ENCODE measurements at regions not wholly inside any gene's neighbourhood (a gene's known extent, or its start where the extent isn't known, plus 50 kb on each side); places are given as distances from the start of the nearest gene placed in this dataset.

GRCh38 chr1:98032958-98033357 lies 112.1 kb upstream of the DPYD start:
- no peaks in the 10 kb centered on the region for H3K9me3 ChIP-seq (ENCODE audit: control insufficient read depth in 2 of 3, insufficient read depth in 1 of 3, low read length in 3 of 3)
- H3K4me1 ChIP-seq (ENCODE audit: control insufficient read depth in 2 of 3, insufficient read depth in 2 of 3, low read depth in 1 of 3, low read length in 3 of 3): no peaks in the 10 kb centered on the region
- H3K9ac ChIP-seq (ENCODE audit: low read length in 3 of 3): no peak overlapping the region
- intact Hi-C loops (cut with DNase I): no loop called here
- H3K27ac ChIP-seq (ENCODE audit: low read depth in 2 of 2, low read length in 2 of 2): no peak overlapping the region
- DNase-seq (no peak), FAIRE-seq (no peak)
- no peaks in the 10 kb centered on the region for H3K27me3 ChIP-seq (ENCODE audit: control insufficient read depth, insufficient read depth, low read length)
- no peak overlapping the region for H3K4me3 ChIP-seq (ENCODE audit: low read length in 3 of 3)
- no peak for TF ChIP-seq CTCF (IDR thresholded peaks at IDR 0.05; ENCODE audit: borderline replicate concordance, extremely low read depth, insufficient read depth)
- H3K36me3 ChIP-seq (ENCODE audit: control insufficient read depth in 2 of 3, insufficient read depth in 3 of 3, low read length in 3 of 3): no peaks in the 10 kb centered on the region

- no peak for TF ChIP-seq CTCF (IDR thresholded peaks at IDR 0.05; ENCODE audit: borderline replicate concordance, extremely low read depth, insufficient read depth)
- no peak for FAIRE-seq
- Histone ChIP-seq H3K27me3 (ENCODE audit: control insufficient read depth, insufficient read depth, low read length) (no peaks in the 10 kb centered on the region), H3K9ac (ENCODE audit: low read length in 3 of 3) (no peak overlapping the region), H3K27ac (ENCODE audit: low read depth in 2 of 2, low read length in 2 of 2) (no peak overlapping the region), H3K36me3 (ENCODE audit: control insufficient read depth in 2 of 3, insufficient read depth in 3 of 3, low read length in 3 of 3) (no peaks in the 10 kb centered on the region), H3K9me3 (ENCODE audit: control insufficient read depth in 2 of 3, insufficient read depth in 1 of 3, low read length in 3 of 3) (no peaks in the 10 kb centered on the region), H3K4me1 (ENCODE audit: control insufficient read depth in 2 of 3, insufficient read depth in 2 of 3, low read depth in 1 of 3, low read length in 3 of 3) (no peaks in the 10 kb centered on the region), H3K4me3 (ENCODE audit: low read length in 3 of 3) (no peak overlapping the region)
- intact Hi-C loops (cut with DNase I): no loop called here
- no peak for DNase-seq
These were observed 110.1 kb upstream of the DPYD start for GRCh38 chr1:98030976-98031375.

- no peaks in the 10 kb centered on the region for H3K4me1 ChIP-seq (ENCODE audit: control insufficient read depth in 2 of 3, insufficient read depth in 2 of 3, low read depth in 1 of 3, low read length in 3 of 3)
- no peaks in the 10 kb centered on the region for H3K27me3 ChIP-seq (ENCODE audit: control insufficient read depth, insufficient read depth, low read length)
- intact Hi-C loops (cut with DNase I): no loop called here
- FAIRE-seq: no peak
- no peak overlapping the region for H3K9ac ChIP-seq (ENCODE audit: low read length in 3 of 3)
- no peak overlapping the region for H3K4me3 ChIP-seq (ENCODE audit: low read length in 3 of 3)
- no peaks in the 10 kb centered on the region for H3K36me3 ChIP-seq (ENCODE audit: control insufficient read depth in 2 of 3, insufficient read depth in 3 of 3, low read length in 3 of 3)
- DNase-seq: no peak
- H3K27ac ChIP-seq (ENCODE audit: low read depth in 2 of 2, low read length in 2 of 2): no peak overlapping the region
- no peaks in the 10 kb centered on the region for H3K9me3 ChIP-seq (ENCODE audit: control insufficient read depth in 2 of 3, insufficient read depth in 1 of 3, low read length in 3 of 3)
- no peak for TF ChIP-seq CTCF (IDR thresholded peaks at IDR 0.05; ENCODE audit: borderline replicate concordance, extremely low read depth, insufficient read depth)
These were observed 109.6 kb upstream of the DPYD start for GRCh38 chr1:98030483-98030882.

- intact Hi-C loops (cut with DNase I): no loop called here
- FAIRE-seq (no peak), DNase-seq (no peak)
- H3K27ac ChIP-seq (ENCODE audit: low read depth in 2 of 2, low read length in 2 of 2): no peak overlapping the region
- H3K4me3 ChIP-seq (ENCODE audit: low read length in 3 of 3): no peak overlapping the region
- H3K27me3 ChIP-seq (ENCODE audit: control insufficient read depth, insufficient read depth, low read length): no peaks in the 10 kb centered on the region
- no peaks in the 10 kb centered on the region for H3K36me3 ChIP-seq (ENCODE audit: control insufficient read depth in 2 of 3, insufficient read depth in 3 of 3, low read length in 3 of 3)
- no peaks in the 10 kb centered on the region for H3K9me3 ChIP-seq (ENCODE audit: control insufficient read depth in 2 of 3, insufficient read depth in 1 of 3, low read length in 3 of 3)
- no peak overlapping the region for H3K9ac ChIP-seq (ENCODE audit: low read length in 3 of 3)
- H3K4me1 ChIP-seq (ENCODE audit: control insufficient read depth in 2 of 3, insufficient read depth in 2 of 3, low read depth in 1 of 3, low read length in 3 of 3): no peaks in the 10 kb centered on the region
- no peak for TF ChIP-seq CTCF (IDR thresholded peaks at IDR 0.05; ENCODE audit: borderline replicate concordance, extremely low read depth, insufficient read depth)
These were observed 108.0 kb upstream of the DPYD start for GRCh38 chr1:98028800-98029199.

All from kidney (tissue), 13 donors.